HG02588 (cell line): ENCODE measurements at regions not wholly inside any gene's neighbourhood (a gene's known extent, or its start where the extent isn't known, plus 50 kb on each side); places are given as distances from the start of the nearest gene placed in this dataset.

Experiments used
- ATAC-seq: cut with Tn5 transposase; IDR thresholded peaks from one replicate; pipeline ENCODE4 v1.9.1; 2021; ENCODE audit warnings: mild to moderate bottlenecking, moderate library complexity; ENCODE audit not compliant: unreplicated experiment

DNA sequence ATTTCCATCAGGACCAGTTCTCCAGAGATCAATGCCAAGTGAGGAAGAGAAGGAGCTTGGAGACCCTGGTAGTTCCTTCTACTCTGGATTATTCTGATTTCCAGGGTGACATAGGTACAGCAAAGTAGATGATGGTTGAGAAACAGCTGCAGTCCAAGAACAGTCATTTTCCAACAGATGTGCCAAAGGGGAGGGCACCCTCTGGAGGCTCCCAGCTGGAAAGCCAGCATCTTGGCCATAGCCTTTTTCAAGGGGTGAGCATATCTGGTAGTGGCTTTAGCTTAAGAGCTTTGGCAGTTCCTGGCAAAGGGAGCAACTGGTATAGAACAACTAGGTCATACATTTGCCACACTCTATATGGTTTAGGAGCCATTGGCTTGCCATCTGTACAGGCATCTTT, 492.7 kb downstream of the RASEF start:
- ATAC-seq, result no peak

GRCh38 chr9:82571540-82571939, 491.4 kb downstream of the RASEF start:
- no peak for ATAC-seq

DNA sequence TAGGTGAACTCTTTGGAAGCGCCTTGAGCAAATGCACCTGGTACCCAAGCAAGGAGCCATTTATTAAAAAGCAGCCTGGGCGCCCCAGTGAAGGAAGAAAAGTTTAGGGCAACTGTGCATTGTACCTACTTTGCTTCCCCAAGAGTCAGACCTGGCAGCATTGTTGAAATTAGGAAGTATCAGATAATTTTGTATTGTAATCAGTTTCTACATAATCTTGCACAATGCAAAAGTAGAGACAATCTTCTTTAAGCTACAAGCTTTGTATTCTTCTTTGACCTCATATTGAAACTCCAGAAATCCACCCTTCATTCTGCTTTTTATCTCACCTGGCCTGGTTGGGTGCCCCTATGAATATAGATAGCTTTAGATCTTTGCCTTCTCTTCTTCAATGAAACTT, 490.8 kb downstream of the RASEF start:
- no peak for ATAC-seq

GRCh38 chr9:82574911-82575310, 488.0 kb downstream of the RASEF start:
- no peak for ATAC-seq

DNA sequence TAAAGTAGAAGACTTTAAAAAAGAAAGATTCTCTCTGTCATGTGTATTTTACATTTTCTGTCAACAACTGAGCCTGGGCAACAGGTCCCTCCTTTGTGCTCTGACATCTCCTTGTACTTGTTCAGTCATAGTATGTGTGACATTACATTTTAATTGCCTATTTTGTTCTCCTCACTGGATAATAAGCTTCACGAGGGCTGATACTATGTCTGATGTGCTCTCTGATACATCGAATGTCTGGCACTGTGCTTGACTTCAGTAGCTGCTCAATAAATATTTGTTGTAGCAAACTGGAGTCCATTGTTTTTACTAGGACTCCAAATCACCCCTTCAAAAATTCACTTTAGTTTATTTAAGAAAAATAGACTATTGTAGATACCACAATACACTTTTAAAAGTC, 482.0 kb downstream of the RASEF start:
- ATAC-seq, result no peak

GRCh38 chr9:82581516-82581915, 481.4 kb downstream of the RASEF start:
- ATAC-seq, result no peak

DNA sequence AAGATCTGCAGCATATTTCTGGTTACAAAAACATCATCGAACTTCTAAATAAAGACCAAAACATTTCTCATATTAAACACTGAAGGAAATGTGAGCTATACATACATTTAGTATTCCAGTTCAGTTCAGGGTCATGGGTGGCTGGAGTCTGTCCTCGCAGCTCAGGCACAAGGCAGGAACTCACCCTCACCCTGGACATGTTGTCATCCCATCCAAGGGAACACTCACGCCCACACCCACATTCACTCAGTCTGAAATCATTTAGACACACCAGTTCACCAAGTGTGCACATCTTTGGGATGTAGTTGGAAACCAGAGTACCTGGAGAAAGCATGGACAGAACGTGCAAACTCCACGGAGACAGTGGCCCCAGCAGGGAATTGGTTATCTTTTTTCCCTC, 481.0 kb downstream of the RASEF start:
- ATAC-seq, result no peak

- no peak for ATAC-seq
These were observed 480.2 kb downstream of the RASEF start for GRCh38 chr9:82582693-82583092.

DNA sequence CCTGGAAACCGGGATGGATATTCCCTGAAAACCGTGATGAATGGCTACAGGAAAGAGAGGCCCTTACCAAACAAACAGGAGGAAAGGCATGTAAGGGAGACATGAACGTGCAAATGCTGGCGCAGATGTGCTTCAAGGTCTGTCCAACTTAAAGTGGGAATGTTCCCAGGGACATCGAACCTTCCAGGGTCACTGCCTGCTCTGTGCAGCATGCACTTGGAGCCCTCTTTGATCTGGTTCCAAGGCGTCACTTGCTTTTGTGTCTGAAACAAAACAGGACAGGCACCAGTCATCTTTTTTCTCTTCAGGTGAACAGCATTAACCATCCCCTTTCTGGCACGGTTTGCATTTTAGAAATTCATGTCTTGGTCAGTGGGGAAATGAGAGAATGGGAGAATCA, 479.4 kb downstream of the RASEF start:
- no peak for ATAC-seq

DNA sequence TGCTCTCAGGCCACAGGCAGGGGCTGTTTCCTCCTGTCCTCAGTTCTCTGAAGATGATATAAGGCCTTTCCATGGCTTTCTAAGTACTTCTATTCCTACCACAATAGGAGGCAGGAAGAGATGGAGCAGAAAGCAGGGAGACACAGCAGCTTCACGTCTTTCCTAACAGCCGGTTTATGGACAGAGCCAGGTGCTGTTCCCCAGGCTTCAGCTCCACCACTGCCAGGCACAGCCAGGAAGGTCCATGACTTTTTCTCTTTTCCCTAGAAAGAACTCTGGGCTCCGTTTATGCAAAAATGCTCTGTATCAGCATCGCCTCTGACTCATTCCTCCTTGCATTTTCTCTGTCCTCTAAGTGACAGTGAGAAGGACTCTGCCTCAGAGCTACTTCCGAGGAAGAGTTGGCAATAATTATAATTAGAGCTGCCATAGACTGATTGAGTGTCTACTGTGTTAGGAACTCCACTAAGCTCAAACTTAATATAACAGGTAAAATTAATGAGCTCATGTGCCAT, 478.5 kb downstream of the RASEF start:
- ATAC-seq, result no peak

- no peak for ATAC-seq
These were observed 476.0 kb downstream of the RASEF start for GRCh38 chr9:82586918-82587356.

DNA sequence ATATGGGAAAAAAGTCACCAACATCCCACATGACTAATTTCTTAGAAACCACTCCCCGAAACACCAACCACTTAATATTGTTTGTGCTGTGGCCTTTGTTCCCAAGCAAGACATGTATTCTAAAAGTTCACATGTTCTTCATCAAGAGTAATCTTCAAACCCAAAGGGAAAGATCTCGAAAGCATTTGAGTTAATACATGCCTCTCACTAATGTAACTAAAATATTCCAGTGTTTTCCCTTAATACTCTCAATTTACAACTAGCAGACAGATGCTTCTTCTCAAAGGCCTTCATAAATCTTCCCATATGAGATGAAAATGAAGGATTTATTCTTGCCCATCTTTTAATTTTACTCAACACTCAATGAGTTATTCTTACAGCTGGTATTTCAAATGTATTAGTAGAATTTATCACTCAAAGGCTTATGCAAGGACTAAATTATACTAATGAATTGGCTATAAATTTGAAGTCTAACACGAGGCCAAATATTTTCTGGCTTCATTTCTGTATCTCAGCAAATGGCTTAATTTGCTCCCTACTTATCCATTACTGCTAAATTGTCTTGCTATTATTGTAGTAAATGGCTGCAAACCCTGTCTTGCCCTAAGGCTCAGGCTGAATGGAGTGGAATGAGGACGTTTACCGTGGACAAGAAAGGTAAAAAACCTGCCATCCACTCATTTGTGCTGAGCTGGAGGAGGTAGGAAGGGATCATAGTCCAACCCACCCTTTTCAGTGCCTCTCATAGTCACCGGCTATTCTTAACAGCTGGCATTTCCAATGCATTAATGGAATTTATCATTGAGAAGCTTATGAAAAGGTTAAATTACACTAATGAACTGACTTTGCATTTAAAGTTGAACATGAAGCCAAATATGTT, 474.4 kb downstream of the RASEF start:
- ATAC-seq, result no peak

DNA sequence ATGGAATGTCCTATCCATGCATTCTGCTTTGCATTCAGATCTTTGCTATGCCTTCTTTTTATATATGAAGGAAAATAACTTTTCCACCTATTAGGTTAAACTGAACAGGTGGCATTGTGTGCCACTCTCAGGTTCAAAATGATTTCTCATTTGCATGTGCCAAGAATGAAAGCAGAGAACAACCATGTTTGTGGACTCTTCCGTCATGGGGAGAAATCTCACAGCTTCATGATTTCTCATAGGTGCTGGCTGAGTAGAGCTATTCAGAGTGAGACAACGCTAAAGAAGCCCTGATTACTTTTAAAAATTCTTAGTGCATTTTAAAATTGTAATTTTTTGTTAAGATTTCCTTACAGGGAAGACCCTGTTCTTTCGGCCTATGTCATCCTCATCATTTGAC, 472.1 kb downstream of the RASEF start:
- no peak for ATAC-seq

DNA sequence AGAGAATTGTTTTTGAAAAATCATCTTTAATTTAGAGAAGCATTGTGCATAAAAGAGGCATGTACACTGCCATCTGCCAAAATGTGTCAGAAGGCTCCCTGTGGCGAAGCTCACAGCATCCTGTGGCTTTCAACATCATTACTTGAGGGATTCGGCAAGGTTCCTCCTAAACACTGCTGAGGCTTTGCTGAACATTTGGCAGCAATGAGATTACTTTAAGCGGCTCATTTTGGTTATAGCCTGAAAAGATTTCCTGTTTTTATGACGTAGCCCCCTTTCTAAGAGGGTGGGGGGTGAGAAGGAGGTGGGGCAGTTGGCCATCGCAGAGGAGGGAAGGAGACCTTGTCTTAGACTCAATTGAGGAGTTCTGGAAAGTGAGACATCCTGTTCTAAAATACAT, 469.4 kb downstream of the RASEF start:
- no peak for ATAC-seq

- no peak for ATAC-seq
These were observed 465.4 kb downstream of the RASEF start for GRCh38 chr9:82597241-82598203.

- no peak for ATAC-seq
These were observed 464.5 kb downstream of the RASEF start for GRCh38 chr9:82598241-82599039.

DNA sequence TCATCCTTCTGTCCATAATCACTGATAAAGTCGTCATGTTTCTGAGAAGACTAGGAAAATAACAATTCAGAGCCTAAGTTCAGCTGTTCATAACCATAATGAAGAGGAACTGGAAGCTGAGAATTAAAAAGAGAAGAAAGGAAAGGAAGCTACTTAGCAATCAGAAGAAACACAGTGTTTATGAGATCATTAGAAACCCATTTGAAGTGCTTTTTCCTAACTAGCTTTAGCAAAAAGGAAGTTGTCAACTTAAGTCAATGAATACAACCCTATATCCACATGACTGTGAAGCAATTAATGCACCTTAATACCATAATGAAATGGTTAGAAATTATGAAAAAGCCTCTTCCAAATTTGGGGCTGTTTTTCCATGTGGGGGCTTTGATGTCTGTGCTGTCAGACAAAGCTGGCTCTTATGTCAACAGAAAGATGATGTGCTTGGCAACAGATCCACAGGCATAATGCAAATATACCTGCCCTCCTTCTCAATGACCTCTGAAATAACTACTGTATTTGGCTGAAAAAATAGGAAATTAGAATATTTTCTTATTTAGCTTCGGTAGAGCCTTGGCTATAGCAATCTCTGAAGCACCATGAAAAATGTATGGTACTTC, 463.5 kb downstream of the RASEF start:
- no peak for ATAC-seq

DNA sequence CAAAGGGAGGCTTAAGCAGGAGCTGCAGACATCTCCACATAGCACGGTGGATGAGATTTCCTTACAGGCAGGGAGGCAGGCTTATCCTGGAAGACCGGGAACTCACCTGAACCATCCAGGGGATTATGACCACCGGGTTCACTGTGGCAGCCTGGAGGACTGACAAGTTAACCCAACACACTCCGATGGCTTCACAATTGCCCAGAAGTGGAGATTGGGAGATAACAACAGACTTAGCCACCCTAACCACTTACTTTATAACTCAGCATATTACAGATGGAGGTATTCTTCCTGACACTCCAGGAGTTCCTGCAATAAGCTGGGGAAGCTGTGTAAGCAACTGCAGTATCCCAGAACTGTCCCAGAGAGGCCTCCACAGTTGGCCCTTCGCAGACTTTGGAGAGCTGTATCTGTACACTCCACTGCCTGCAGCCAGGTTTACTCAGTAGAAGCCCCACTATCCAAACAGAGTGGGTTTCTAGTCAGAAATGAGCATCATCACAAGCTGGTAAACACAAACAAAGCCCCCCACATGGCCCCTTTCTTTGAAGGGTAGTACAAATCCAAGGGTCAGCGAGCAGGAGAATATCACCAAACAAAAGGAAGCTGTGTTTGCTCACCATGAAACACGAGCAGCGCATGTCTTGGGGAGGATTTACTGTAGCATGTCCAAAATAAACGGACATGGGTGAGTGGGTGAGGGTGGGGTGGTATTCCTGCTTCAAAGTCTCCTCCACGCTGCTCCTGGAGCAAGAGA, 462.2 kb downstream of the RASEF start:
- no peak for ATAC-seq

DNA sequence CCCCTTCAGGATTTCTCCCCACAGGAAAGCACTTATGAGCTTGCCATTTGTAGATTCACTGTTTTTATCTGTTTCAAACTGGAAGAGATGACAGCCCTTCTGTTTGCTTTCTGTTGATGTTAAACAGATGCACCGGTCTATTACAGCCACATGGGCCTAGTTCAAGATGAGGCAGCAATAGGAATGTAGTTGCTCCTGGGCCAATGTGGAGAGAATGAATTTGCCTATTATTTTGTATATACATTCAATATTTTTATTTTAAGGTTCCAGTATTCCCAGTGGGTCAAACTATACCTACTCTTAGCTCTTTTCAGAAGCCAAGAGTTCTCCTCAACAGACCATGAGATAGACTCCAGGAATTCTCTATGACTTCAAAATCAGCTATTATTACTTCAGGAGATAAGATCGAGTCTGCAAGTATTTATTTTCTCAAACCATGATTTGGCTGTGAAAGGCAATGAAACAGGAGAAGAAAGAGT, 461.6 kb downstream of the RASEF start:
- no peak for ATAC-seq
